Psoas muscle (tissue), 7 donors: ENCODE measurements at regions not wholly inside any gene's neighbourhood (a gene's known extent, or its start where the extent isn't known, plus 50 kb on each side); places are given as distances from the start of the nearest gene placed in this dataset.

Experiments
- ATAC-seq, 4 donors: fragments of 200-7000 bp; cut with Tn5 transposase; one replicate each; pipeline ENCODE4 v1.9.1; 2020; ENCODE audit warnings: moderate library complexity in 3 of 4, mild to moderate bottlenecking in 2 of 4
- DNase-seq, 2 donors: peaks; one replicate each; pipeline ENCODE4 v3.0.0-alpha.2; 2020
- H3K27ac ChIP-seq: fragments of 200-600 bp; one replicate; pipeline ENCODE4 v1.8.0; 2022
- H3K27me3 ChIP-seq, 3 donors: fragments of 200-600 bp in 1 of 3; one replicate each; pipeline versions ENCODE4 v1.6.1 to v1.8.0; 2013 to 2022; ENCODE audit warnings: low read length in 2 of 3, mild to moderate bottlenecking in 2 of 3, moderate library complexity in 1 of 3; ENCODE audit not compliant: insufficient read depth in 3 of 3
- H3K36me3 ChIP-seq, 2 donors: fragments of 200-600 bp in 1 of 2; one replicate each; pipeline versions ENCODE4 v1.6.1 to v1.8.0; 2013 to 2022; ENCODE audit warnings: low read depth in 1 of 2, mild to moderate bottlenecking in 1 of 2, moderate library complexity in 1 of 2; ENCODE audit not compliant: insufficient read depth in 1 of 2
- H3K4me1 ChIP-seq: fragments of 200-600 bp; one replicate; pipeline ENCODE4 v1.8.0; 2022
- H3K4me3 ChIP-seq: fragments of 200-600 bp; one replicate; pipeline ENCODE4 v1.8.0; 2022; ENCODE audit warnings: mild to moderate bottlenecking
- H3K9me3 ChIP-seq: fragments of 200-600 bp; one replicate; pipeline ENCODE4 v1.8.0; 2022
- CTCF ChIP-seq: fragments of 200-600 bp; IDR thresholded peaks from one replicate; pipeline ENCODE4 v1.8.0; 2022; ENCODE audit warnings: antibody characterized with exemption
- WGBS, 3 donors: extraction: QIAGEN DNeasy Blood & Tissue Kit; methylation state at CpG; one replicate each; pipeline versions ENCODE4 v1.1.6 to v1.1.7; 2013; 5-methylcytosine and 5-hydroxymethylcytosine counted together
- intact Hi-C, 2 donors: fragments of 100-400 bp; cut with DNase I; formaldehyde crosslinking; loops; one replicate each; pipeline versions ENCODE4 v1.11.0 to v1.14.2; 2022
- donor health status: healthy with polysubstance abuse.
- donor health status: DM: no; HTN: no; CAD: no; lungs with moderate emphysema.
- donor health status: Bipolar disorder and iron deficiency.
- donor health status: healthy.
- donor health status: DM: yes; HTN: yes; CAD: no.
- donor health status: DM: no; HTN: no; CAD: no.
- donor health status: DM: yes; HTN: yes; CAD: no.

GRCh38 chr11:44456544-44457300, 108.7 kb upstream of the CD82 start:
- no peaks in the 10 kb centered on the region for H3K27me3 ChIP-seq
- ATAC-seq (peak in 2 of 4 donors; percentile 38 to 58), DNase-seq (no peak)
- H3K9me3 ChIP-seq = no peaks in the 10 kb centered on the region
- 27 to 44% (median 31%) methylated on average over 11 of the region's 11 CpGs for WGBS, 3 donors
- no peaks in the 10 kb centered on the region for H3K36me3 ChIP-seq
- H3K27ac ChIP-seq = no peak overlapping the region
- intact Hi-C loops = no loop called here
- H3K4me1 ChIP-seq = no peaks in the 10 kb centered on the region
- TF ChIP-seq CTCF = no peak
- H3K4me3 ChIP-seq = no peak overlapping the region

- no peaks in the 10 kb centered on the region for H3K36me3 ChIP-seq
- no peaks in the 10 kb centered on the region for H3K4me1 ChIP-seq
- H3K27me3 ChIP-seq = no peaks in the 10 kb centered on the region
- DNase-seq (no peak), ATAC-seq (no peak)
- H3K4me3 ChIP-seq = no peak overlapping the region
- no peak overlapping the region for H3K27ac ChIP-seq
- TF ChIP-seq CTCF = no peak
- intact Hi-C loops = no loop called here
- no peaks in the 10 kb centered on the region for H3K9me3 ChIP-seq
Measured at GRCh38 chr11:44457862-44458261, 107.6 kb upstream of the CD82 start.

- TF ChIP-seq CTCF = no peak
- 93 to 100% (median 94%) methylated on average over 3 to 5 of the region's 5 CpGs for WGBS, 3 donors
- ATAC-seq = no peak
- Histone ChIP-seq H3K9me3 (no peaks in the 10 kb centered on the region), H3K27me3 (peaks cover 0 to 6% (median 3%) of the 10 kb centered on the region in 3 donors), H3K27ac (no peak overlapping the region), H3K4me3 (no peak overlapping the region), H3K36me3 (no peaks in the 10 kb centered on the region), H3K4me1 (no peaks in the 10 kb centered on the region)
- intact Hi-C loops = no loop called here
- no peak for DNase-seq
Measured at GRCh38 chr11:44463751-44464150, 101.7 kb upstream of the CD82 start.

- no peak overlapping the region for H3K27ac ChIP-seq
- H3K4me3 ChIP-seq = no peak overlapping the region
- DNase-seq (no peak), ATAC-seq (no peak)
- TF ChIP-seq CTCF = no peak
- WGBS, 3 donors = 90 to 96% (median 92%) methylated on average over 1 of the region's 1 CpG
- no peaks in the 10 kb centered on the region for H3K9me3 ChIP-seq
- no peaks in the 10 kb centered on the region for H3K4me1 ChIP-seq
- intact Hi-C loops = no loop called here
- H3K27me3 ChIP-seq = peaks cover 0 to 6% (median 3%) of the 10 kb centered on the region in 3 donors
- H3K36me3 ChIP-seq = no peaks in the 10 kb centered on the region
Measured at GRCh38 chr11:44464741-44465140, 100.7 kb upstream of the CD82 start.
